Endothelial cell of umbilical vein (primary cell): ENCODE measurements at regions not wholly inside any gene's neighbourhood (a gene's known extent, or its start where the extent isn't known, plus 50 kb on each side); places are given as distances from the start of the nearest gene placed in this dataset.

Experiments
- BruUV-seq: library from RNA; stranded (reverse); fragments of 400-500 nt; replicated peaks from 2 replicates; lab custom pipeline; 2021; lab: Mats Ljungman, UMichigan
- CTCF ChIA-PET: fragments of 300-600, 350-600 bp; sonication (Branson Sonifier 250); formaldehyde crosslinking; loops from one replicate; lab custom pipeline; 2021; ENCODE audit warnings: antibody characterized with exemption, inconsistent platforms; lab: Charles Lee
- POLR2A ChIA-PET: fragments of 300-600, 350-600 bp; sonication (Branson Sonifier 250); formaldehyde crosslinking; loops from one replicate; lab custom pipeline; 2021; ENCODE audit warnings: antibody characterized with exemption, inconsistent platforms; lab: Charles Lee
- DNase-seq: peaks from one replicate; pipeline ENCODE4 v3.0.0-alpha.2; 2011; ENCODE audit warnings: low read depth, low spot score
- FAIRE-seq: peaks from 2 replicates; lab custom pipeline; 2011; peaks lifted over from hg19 to GRCh38; lab: Jason Lieb, UNC
- H2AFZ ChIP-seq: 2 replicates; pipeline ENCODE4 v1.6.0; 2012; ENCODE audit warnings: low read depth, low read length, control low read depth, inconsistent platforms
- H3K27ac ChIP-seq: 2 replicates; pipeline ENCODE4 v1.5.1; 2011; ENCODE audit warnings: low read depth, mild to moderate bottlenecking, control low read depth, low read length, moderate library complexity; ENCODE audit not compliant: insufficient read depth
- H3K27me3 ChIP-seq, 2 experiments: 2 replicates each; pipeline versions ENCODE4 v1.6.0 to v1.6.1; 2011; ENCODE audit warnings: low read length in 2 of 2, mixed read lengths in 1 of 2; ENCODE audit not compliant: control insufficient read depth in 2 of 2, insufficient read depth in 2 of 2
- H3K36me3 ChIP-seq, 2 experiments: 2 replicates in 1 of 2; 3 replicates in 1 of 2; pipeline ENCODE4 v1.5.1; 2011; ENCODE audit warnings: low read length in 2 of 2, mild to moderate bottlenecking in 1 of 2, moderate library complexity in 1 of 2; ENCODE audit not compliant: control insufficient read depth in 2 of 2, insufficient read depth in 2 of 2; ENCODE audit errors: extremely low read depth in 1 of 2
- H3K4me1 ChIP-seq: 3 replicates; pipeline ENCODE4 v1.5.1; 2011; ENCODE audit warnings: mild to moderate bottlenecking, low read length; ENCODE audit not compliant: control insufficient read depth, insufficient read depth; ENCODE audit errors: extremely low read depth
- H3K4me2 ChIP-seq: 2 replicates; pipeline ENCODE4 v1.6.1; 2011; ENCODE audit warnings: low read length, control low read depth, mixed read lengths; ENCODE audit not compliant: insufficient read depth
- H3K4me3 ChIP-seq, 3 experiments: fragments of 200-600 bp in 1 of 3; sonication (generic), shearing (Covaris generic) in 1 of 3; replicated peaks in 1 of 3; 2 replicates each; pipeline ENCODE4 v1.5.1; 2011 to 2016; ENCODE audit warnings: control low read depth in 3 of 3, low read length in 3 of 3, mild to moderate bottlenecking in 2 of 3, inconsistent platforms in 1 of 3, low read depth in 1 of 3, moderate library complexity in 1 of 3; ENCODE audit not compliant: insufficient read depth in 1 of 3
- H3K79me2 ChIP-seq: 2 replicates; pipeline ENCODE4 v1.6.0; 2012; ENCODE audit warnings: low read length, inconsistent platforms; ENCODE audit not compliant: control insufficient read depth, insufficient read depth
- H3K9ac ChIP-seq: replicated peaks from 2 replicates; pipeline ENCODE3; 2011; ENCODE audit warnings: low read length, control low read depth; ENCODE audit not compliant: insufficient read depth; ENCODE audit errors: extremely low read depth
- H3K9me1 ChIP-seq: replicated peaks from 3 replicates; pipeline ENCODE4 v1.6.0; 2011; ENCODE audit warnings: mild to moderate bottlenecking, low read length; ENCODE audit not compliant: control insufficient read depth, insufficient read depth; ENCODE audit errors: extremely low read depth
- H3K9me3 ChIP-seq: replicated peaks from 2 replicates; pipeline ENCODE4 v1.5.1; 2012; ENCODE audit warnings: low read length, inconsistent platforms; ENCODE audit not compliant: control insufficient read depth, insufficient read depth
- H4K20me1 ChIP-seq: replicated peaks from 2 replicates; pipeline ENCODE3; 2011; ENCODE audit warnings: mild to moderate bottlenecking, low read length; ENCODE audit not compliant: control insufficient read depth, insufficient read depth; ENCODE audit errors: extremely low read depth
- CTCF ChIP-seq, 2 donors: IDR thresholded peaks; 1 replicate in 1 of 2; 2 replicates in 1 of 2; pipeline ENCODE4 v1.5.1; 2011; ENCODE audit warnings: low read length in 2 of 2, mild to moderate bottlenecking in 2 of 2, moderate library complexity in 2 of 2, control low read depth in 1 of 2, inconsistent platforms in 1 of 2, low read depth in 1 of 2; ENCODE audit not compliant: insufficient read depth in 1 of 2; ENCODE audit errors: extremely low read depth in 1 of 2
- EZH2 ChIP-seq: IDR thresholded peaks from 2 replicates; pipeline ENCODE4 v1.6.1; 2012; ENCODE audit warnings: borderline replicate concordance, low read depth, mild to moderate bottlenecking, moderate library complexity, low read length, inconsistent platforms; ENCODE audit not compliant: severe bottlenecking
- FOS ChIP-seq: IDR thresholded peaks from 2 replicates; pipeline ENCODE4 v1.6.1; 2011; ENCODE audit warnings: mild to moderate bottlenecking, low read length, moderate library complexity, borderline replicate concordance; ENCODE audit not compliant: insufficient read depth
- GATA2 ChIP-seq: IDR thresholded peaks from 2 replicates; pipeline ENCODE4 v1.7.0; 2011; ENCODE audit warnings: low read depth, mild to moderate bottlenecking, moderate library complexity, mixed read lengths, low read length; ENCODE audit not compliant: insufficient read length, insufficient read depth
- JUN ChIP-seq: IDR thresholded peaks from 2 replicates; pipeline ENCODE4 v1.6.1; 2011; ENCODE audit warnings: borderline replicate concordance, low read depth; ENCODE audit not compliant: insufficient read length, insufficient read depth
- MAX ChIP-seq: IDR thresholded peaks from 2 replicates; pipeline ENCODE4 v1.6.1; 2011; ENCODE audit not compliant: insufficient read depth, insufficient read length
- MYC ChIP-seq: IDR thresholded peaks from one replicate; pipeline ENCODE4 v1.6.1; 2011; ENCODE audit warnings: mild to moderate bottlenecking, low read depth, low read length
- POLR2A ChIP-seq: IDR thresholded peaks from 2 replicates; pipeline ENCODE4 v1.6.1; 2012; ENCODE audit warnings: low read depth, mild to moderate bottlenecking, control low read depth, low read length
- POLR2AphosphoS5 ChIP-seq: IDR thresholded peaks from 2 replicates; pipeline ENCODE4 v1.6.1; 2012; ENCODE audit warnings: low read depth, mild to moderate bottlenecking, control low read depth, low read length, moderate library complexity; ENCODE audit not compliant: insufficient read depth
- dilution Hi-C: fragments of 300-500 bp; cut with MboI; formaldehyde crosslinking; loops from one replicate; pipeline ENCODE4 v1.15.0; 2019; ENCODE audit warnings: low sequenced_read_pairs; ENCODE audit not compliant: extremely low pct_ligation_motif_present
- intact Hi-C: fragments of 100-400 bp; cut with micrococcal nuclease; formaldehyde crosslinking; loops from one replicate; pipeline ENCODE4 v1.10.0; 2022

GRCh38 chr4:129326571-129327460, 230.9 kb downstream of the C4orf33 start:
- intact Hi-C loops: no loop called here
- ChIA-PET CTCF (no interaction called here), POLR2A (no interaction called here)
- Histone ChIP-seq H3K9ac (no peak overlapping the region), H3K27ac (no peak overlapping the region), H3K27me3 (peaks cover 4 to 6% of the 10 kb centered on the region in 2 experiments), H3K4me1 (peaks cover 2% of the 10 kb centered on the region), H3K4me3 (no peak overlapping the region), H3K36me3 (no peaks in the 10 kb centered on the region), H3K9me3 (no peaks in the 10 kb centered on the region), H3K9me1 (no peaks in the 10 kb centered on the region), H4K20me1 (no peaks in the 10 kb centered on the region), H3K79me2 (no peaks in the 10 kb centered on the region), H3K4me2 (no peak overlapping the region), H2AFZ (no peak overlapping the region)
- TF ChIP-seq POLR2AphosphoS5 (no peak), POLR2A (no peak), JUN (no peak), FOS (no peak), CTCF (IDR thresholded peaks at IDR 0.05; ENCODE audit: extremely low read depth in 1 of 2, insufficient read depth in 1 of 2, low read depth in 1 of 2, low read length in 2 of 2) (no peak), GATA2 (no peak), EZH2 (no peak), MAX (no peak), MYC (no peak)
- dilution Hi-C loops: no loop called here
- DNase-seq (no peak), FAIRE-seq (no peak)
- no TSS peak for BruUV-seq
